ENCODE measurements at regions not wholly inside any gene's neighbourhood (a gene's known extent, or its start where the extent isn't known, plus 50 kb on each side); places are given as distances from the start of the nearest gene placed in this dataset.

DNA sequence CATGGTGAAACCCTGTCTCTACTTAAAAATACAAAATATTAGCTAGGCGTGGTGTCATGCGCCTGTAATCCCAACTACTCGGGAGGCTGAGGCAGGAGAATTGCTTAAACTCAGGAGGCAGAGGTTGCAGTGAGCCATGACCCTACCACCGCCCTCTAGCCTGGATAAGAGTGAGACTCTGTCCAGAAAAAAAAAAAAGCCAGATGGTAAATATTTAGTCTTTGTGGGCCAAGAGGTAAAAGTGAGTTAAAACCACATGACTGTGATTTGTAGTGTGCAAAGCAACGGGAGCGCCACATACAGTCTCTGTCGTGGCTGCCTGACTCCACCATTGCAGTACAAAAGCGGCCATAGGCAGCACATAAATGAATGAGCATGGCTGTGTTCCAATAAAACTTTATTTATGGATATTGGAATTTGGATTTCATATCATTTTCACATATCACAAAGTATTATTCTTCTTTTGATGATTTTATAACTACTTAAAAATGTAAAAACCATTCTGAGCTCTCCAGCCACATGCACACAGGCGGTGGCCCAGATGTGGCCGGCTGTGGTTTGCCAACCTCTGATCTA is 51.8 kb upstream of the CASZ1 start:
- TF ChIP-seq ZFP3 (CRISPR knock-in tag; IDR thresholded peaks at IDR 0.05) (no peak), RARB (CRISPR knock-in tag; IDR thresholded peaks at IDR 0.05) (no peak), SNAI2 (CRISPR knock-in tag; IDR thresholded peaks at IDR 0.05) (no peak)
